ENCODE measurements at regions not wholly inside any gene's neighbourhood (a gene's known extent, or its start where the extent isn't known, plus 50 kb on each side); places are given as distances from the start of the nearest gene placed in this dataset.

- Histone ChIP-seq H3K9me3 (ENCODE audit: low read length) (no peaks in the 10 kb centered on the region), H3K4me2 (ENCODE audit: low read depth, low read length) (no peak overlapping the region), H3K27ac (ENCODE audit: extremely low read length, insufficient read depth, low read length) (no peak overlapping the region), H3K4me3 (replicated peaks in 1 of 3; ENCODE audit: insufficient read depth in 1 of 3, low read depth in 2 of 3, low read length in 3 of 3) (no peak overlapping the region), H3K79me2 (ENCODE audit: insufficient read depth, low read length) (no peaks in the 10 kb centered on the region), H3K27me3 (ENCODE audit: control insufficient read depth in 1 of 2, insufficient read depth in 2 of 2, low read length in 2 of 2) (no peaks in the 10 kb centered on the region), H3K4me1 (ENCODE audit: insufficient read depth, low read length) (no peaks in the 10 kb centered on the region), H4K20me1 (ENCODE audit: insufficient read depth, low read length) (no peaks in the 10 kb centered on the region), H3K36me3 (replicated peaks in 1 of 2; ENCODE audit: control insufficient read depth in 1 of 2, insufficient read depth in 2 of 2, low read length in 2 of 2) (no peaks in the 10 kb centered on the region), H2AFZ (ENCODE audit: low read length) (no peak overlapping the region), H3K9ac (ENCODE audit: insufficient read depth, low read depth, low read length) (no peak overlapping the region)
- in situ Hi-C loops (cut with HindIII; ENCODE audit: extremely low pct_ligation_motif_present, low pct_unique_long_range_greater_than_20kb) (no loop called here), intact Hi-C loops (cut with micrococcal nuclease; ENCODE audit: unreplicated experiment) (no loop called here)
- ATAC-seq (no peak), FAIRE-seq (no peak), DNase-seq (ENCODE audit: low spot score) (no peak)
- ChIA-PET CTCF (ENCODE audit: low intra/inter-chr PET ratio, low total read pairs) (no interaction called here), POLR2A (no interaction called here)
- TF ChIP-seq ZGPAT (CRISPR knock-in tag; IDR thresholded peaks at IDR 0.05) (no peak), ATF7 (IDR thresholded peaks at IDR 0.05) (no peak), ATF7 (CRISPR knock-in tag; IDR thresholded peaks at IDR 0.05) (no peak), PAX8 (CRISPR knock-in tag; IDR thresholded peaks at IDR 0.05; ENCODE audit: borderline replicate concordance) (no peak)
- 0% methylated on average over 2 of the region's 2 CpGs for WGBS (ENCODE audit: low lambda C conversion rate)
- no TSS peak for BruUV-seq (replicated peaks)
These were observed 317.6 kb upstream of the KAZN start for GRCh38 chr1:14280909-14281308.

- intact Hi-C loops (cut with micrococcal nuclease; ENCODE audit: unreplicated experiment): no loop called here
- FAIRE-seq: no peak
- no peak overlapping the region for H3K4me3 ChIP-seq (replicated peaks in 1 of 3; ENCODE audit: insufficient read depth in 1 of 3, low read depth in 2 of 3, low read length in 3 of 3)
- H3K9ac ChIP-seq (ENCODE audit: insufficient read depth, low read depth, low read length): no peak overlapping the region
- no peaks in the 10 kb centered on the region for H3K4me1 ChIP-seq (ENCODE audit: insufficient read depth, low read length)
- POLR2A ChIA-PET: no interaction called here
- no peak for DNase-seq (ENCODE audit: low spot score)
- H3K9me3 ChIP-seq (ENCODE audit: low read length): no peaks in the 10 kb centered on the region
- H3K79me2 ChIP-seq (ENCODE audit: insufficient read depth, low read length): no peaks in the 10 kb centered on the region
- WGBS (ENCODE audit: low lambda C conversion rate): 0% methylated on average over 1 of the region's 1 CpG
- in situ Hi-C loops (cut with HindIII; ENCODE audit: extremely low pct_ligation_motif_present, low pct_unique_long_range_greater_than_20kb): no loop called here
- no TSS peak for BruUV-seq (replicated peaks)
- no peaks in the 10 kb centered on the region for H3K27me3 ChIP-seq (ENCODE audit: control insufficient read depth in 1 of 2, insufficient read depth in 2 of 2, low read length in 2 of 2)
- no peak overlapping the region for H3K4me2 ChIP-seq (ENCODE audit: low read depth, low read length)
- CTCF ChIA-PET (ENCODE audit: low intra/inter-chr PET ratio, low total read pairs): no interaction called here
- H4K20me1 ChIP-seq (ENCODE audit: insufficient read depth, low read length): no peaks in the 10 kb centered on the region
- ATAC-seq: no peak
- no peak overlapping the region for H2AFZ ChIP-seq (ENCODE audit: low read length)
- no peaks in the 10 kb centered on the region for H3K36me3 ChIP-seq (replicated peaks in 1 of 2; ENCODE audit: control insufficient read depth in 1 of 2, insufficient read depth in 2 of 2, low read length in 2 of 2)
- no peak overlapping the region for H3K27ac ChIP-seq (ENCODE audit: extremely low read length, insufficient read depth, low read length)
- TF ChIP-seq HOXA5 (CRISPR knock-in tag; IDR thresholded peaks at IDR 0.05): no peak
- TF ChIP-seq ZNF460 (CRISPR knock-in tag; IDR thresholded peaks at IDR 0.05; ENCODE audit: borderline replicate concordance): no peak
- no peak for TF ChIP-seq TAF15 (IDR thresholded peaks at IDR 0.05; ENCODE audit: low read depth, low read length, poor library complexity, severe bottlenecking)
- TF ChIP-seq E2F1 (CRISPR knock-in tag; IDR thresholded peaks at IDR 0.05): no peak
- TF ChIP-seq ZBTB21 (CRISPR knock-in tag; IDR thresholded peaks at IDR 0.05): no peak
- TF ChIP-seq ZNF354B (CRISPR knock-in tag; IDR thresholded peaks at IDR 0.05): no peak
- TF ChIP-seq ZNF33B (CRISPR knock-in tag; IDR thresholded peaks at IDR 0.05): no peak
- no peak for TF ChIP-seq ZNF800 (CRISPR knock-in tag; IDR thresholded peaks at IDR 0.05)
- TF ChIP-seq ZNF335 (CRISPR knock-in tag; IDR thresholded peaks at IDR 0.05): no peak
- no peak for TF ChIP-seq ZKSCAN1 (IDR thresholded peaks at IDR 0.05; ENCODE audit: low read length)
- no peak for TF ChIP-seq NFKB2 (CRISPR knock-in tag; IDR thresholded peaks at IDR 0.05; ENCODE audit: borderline replicate concordance)
- TF ChIP-seq PCBP1 (IDR thresholded peaks at IDR 0.05; ENCODE audit: borderline replicate concordance, low read depth, low read length): no peak
These were observed 317.1 kb upstream of the KAZN start for GRCh38 chr1:14281412-14281811.
